ENCODE measurements at regions not wholly inside any gene's neighbourhood (a gene's known extent, or its start where the extent isn't known, plus 50 kb on each side); places are given as distances from the start of the nearest gene placed in this dataset.
"Not testable (repeated sequence)": the region's sequence is repeated elsewhere in the genome, so short reads cannot be mapped to it uniquely, and the experiment has no call there.

DNA sequence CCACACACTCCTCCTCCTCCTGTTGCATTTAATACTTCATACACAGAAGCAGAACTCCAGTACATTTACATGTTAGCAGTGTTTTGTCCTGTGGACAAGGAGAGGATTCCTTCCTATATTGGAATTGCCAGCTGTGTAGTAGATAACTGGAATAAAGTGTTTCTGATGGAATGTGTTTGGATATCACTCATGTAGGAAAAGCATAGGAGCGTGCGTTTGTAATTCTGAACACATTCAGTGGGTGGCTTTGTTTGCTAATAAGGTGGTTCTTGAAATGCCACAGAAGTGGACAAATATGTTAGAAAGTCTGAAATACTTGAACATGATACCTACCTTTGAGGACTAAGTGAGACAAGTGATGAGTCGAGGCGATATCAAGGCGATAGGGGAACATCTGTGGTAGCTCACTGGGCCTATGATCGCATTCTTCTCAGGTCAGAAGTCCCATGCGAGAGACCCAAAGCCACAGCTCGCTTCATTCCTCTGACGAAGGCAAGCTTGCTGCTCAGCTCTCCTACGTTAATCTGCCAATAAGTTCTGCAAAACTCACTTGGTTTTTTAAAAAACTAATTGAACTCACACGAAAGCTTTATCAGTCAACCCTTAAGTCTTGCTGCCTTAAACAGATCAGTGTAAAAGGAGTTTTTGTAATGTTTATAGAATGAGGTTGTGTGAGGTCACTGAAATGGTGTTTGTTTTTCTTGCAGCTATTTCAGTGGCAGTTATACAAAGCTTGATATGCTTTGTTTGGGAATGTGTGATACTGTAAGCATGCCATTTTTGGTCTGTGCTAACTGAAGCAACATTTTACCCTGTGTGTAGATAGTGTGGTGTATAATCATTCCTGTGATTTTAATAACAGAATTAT, 159.9 kb downstream of the SOX4 start:
- ChIA-PET POLR2A (no interaction called here), CTCF (no interaction called here)
- H3K27ac Mint-ChIP-seq: no peak overlapping the region
- no peaks in the 10 kb centered on the region for H3K4me1 Mint-ChIP-seq
- no peaks in the 10 kb centered on the region for H3K9me3 Mint-ChIP-seq
- H3K27me3 Mint-ChIP-seq: peaks cover 3% of the 10 kb centered on the region
- H3K4me3 Mint-ChIP-seq: no peak overlapping the region
- DNase-seq: no peak
- H3K36me3 Mint-ChIP-seq (ENCODE audit: low read depth): no peaks in the 10 kb centered on the region

DNA sequence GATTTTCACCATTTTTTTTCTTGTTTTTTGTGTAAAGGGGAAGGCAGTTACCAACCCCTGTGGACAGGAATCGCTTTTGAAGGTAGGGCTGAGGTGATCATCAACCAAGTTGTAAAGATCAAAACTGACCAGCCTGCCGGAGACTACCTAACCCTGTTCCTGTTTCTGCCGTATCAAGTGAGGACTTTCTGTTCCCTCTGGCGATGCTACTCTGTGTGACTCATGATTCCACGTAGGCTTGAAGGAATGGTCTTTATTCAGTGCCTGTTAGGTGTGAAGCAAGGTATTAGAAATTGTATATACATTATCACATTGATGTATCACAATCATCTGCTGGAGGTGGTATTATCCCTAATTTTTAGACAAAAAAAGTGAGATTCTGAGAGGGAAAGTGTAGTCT, 161.3 kb downstream of the SOX4 start:
- ChIA-PET POLR2A (no interaction called here), CTCF (no interaction called here)
- Mint-ChIP-seq H3K27me3 (no peaks in the 10 kb centered on the region), H3K36me3 (ENCODE audit: low read depth) (no peaks in the 10 kb centered on the region), H3K27ac (no peak overlapping the region), H3K4me3 (no peak overlapping the region), H3K9me3 (no peaks in the 10 kb centered on the region), H3K4me1 (no peaks in the 10 kb centered on the region)
- no peak for DNase-seq

- Mint-ChIP-seq H3K9me3 (no peaks in the 10 kb centered on the region), H3K4me1 (no peaks in the 10 kb centered on the region), H3K27ac (no peak overlapping the region), H3K27me3 (no peaks in the 10 kb centered on the region), H3K36me3 (ENCODE audit: low read depth) (no peaks in the 10 kb centered on the region), H3K4me3 (no peak overlapping the region)
- ChIA-PET POLR2A (no interaction called here), CTCF (no interaction called here)
- no peak for DNase-seq
Observed at GRCh38 chr6:21756487-21756886, 162.9 kb downstream of the SOX4 start.

DNA sequence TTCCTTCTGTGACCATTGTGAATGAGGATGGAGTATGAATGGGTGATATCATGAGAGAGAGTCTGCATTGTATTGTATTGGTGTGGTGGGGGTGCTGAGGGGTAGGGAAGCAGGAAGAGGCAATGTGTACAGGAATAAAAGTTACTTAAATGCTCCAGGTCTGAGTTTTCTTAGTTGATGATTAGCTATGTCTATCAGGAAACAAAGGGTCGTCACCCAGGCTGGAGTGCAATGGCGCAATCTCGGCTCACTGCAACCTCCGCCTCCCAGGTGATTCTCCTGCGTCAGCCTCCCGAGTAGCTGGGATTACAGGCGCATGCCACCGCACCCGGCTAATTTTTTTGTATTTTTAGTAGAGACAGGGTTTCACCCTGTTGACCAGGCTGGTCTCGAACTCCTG, 163.8 kb downstream of the SOX4 start:
- H3K9me3 Mint-ChIP-seq; H3K27ac Mint-ChIP-seq; CTCF ChIA-PET; DNase-seq; H3K27me3 Mint-ChIP-seq; H3K4me1 Mint-ChIP-seq; H3K36me3 Mint-ChIP-seq (ENCODE audit: low read depth); POLR2A ChIA-PET; H3K4me3 Mint-ChIP-seq: not testable (repeated sequence)

- peaks cover 3% of the 10 kb centered on the region for H3K9me3 Mint-ChIP-seq
- DNase-seq: no peak
- no peak overlapping the region for H3K27ac Mint-ChIP-seq
- ChIA-PET CTCF (interaction anchor here (1.1 to 1.5 kb wide), 2 partner anchors 13 to 15 kb away, joined by 3 to 4 read pairs; no protein-coding TSS in a partner anchor), POLR2A (no interaction called here)
- no peaks in the 10 kb centered on the region for H3K36me3 Mint-ChIP-seq (ENCODE audit: low read depth)
- no peaks in the 10 kb centered on the region for H3K27me3 Mint-ChIP-seq
- no peak overlapping the region for H3K4me3 Mint-ChIP-seq
- H3K4me1 Mint-ChIP-seq: no peaks in the 10 kb centered on the region
Observed at GRCh38 chr6:21759721-21760120, 166.2 kb downstream of the SOX4 start.

GRCh38 chr6:21761053-21761730, 167.6 kb downstream of the SOX4 start:
- H3K36me3 Mint-ChIP-seq (ENCODE audit: low read depth); H3K4me3 Mint-ChIP-seq; POLR2A ChIA-PET; CTCF ChIA-PET; H3K9me3 Mint-ChIP-seq; H3K4me1 Mint-ChIP-seq; H3K27me3 Mint-ChIP-seq; DNase-seq; H3K27ac Mint-ChIP-seq: not testable (repeated sequence)

GRCh38 chr6:21764989-21765388, 171.4 kb downstream of the SOX4 start:
- Mint-ChIP-seq H3K4me3 (no peak overlapping the region), H3K27me3 (no peaks in the 10 kb centered on the region), H3K36me3 (ENCODE audit: low read depth) (no peaks in the 10 kb centered on the region), H3K27ac (no peak overlapping the region), H3K4me1 (peaks cover 2% of the 10 kb centered on the region), H3K9me3 (peaks cover 3% of the 10 kb centered on the region)
- ChIA-PET CTCF (no interaction called here), POLR2A (no interaction called here)
- no peak for DNase-seq

DNA sequence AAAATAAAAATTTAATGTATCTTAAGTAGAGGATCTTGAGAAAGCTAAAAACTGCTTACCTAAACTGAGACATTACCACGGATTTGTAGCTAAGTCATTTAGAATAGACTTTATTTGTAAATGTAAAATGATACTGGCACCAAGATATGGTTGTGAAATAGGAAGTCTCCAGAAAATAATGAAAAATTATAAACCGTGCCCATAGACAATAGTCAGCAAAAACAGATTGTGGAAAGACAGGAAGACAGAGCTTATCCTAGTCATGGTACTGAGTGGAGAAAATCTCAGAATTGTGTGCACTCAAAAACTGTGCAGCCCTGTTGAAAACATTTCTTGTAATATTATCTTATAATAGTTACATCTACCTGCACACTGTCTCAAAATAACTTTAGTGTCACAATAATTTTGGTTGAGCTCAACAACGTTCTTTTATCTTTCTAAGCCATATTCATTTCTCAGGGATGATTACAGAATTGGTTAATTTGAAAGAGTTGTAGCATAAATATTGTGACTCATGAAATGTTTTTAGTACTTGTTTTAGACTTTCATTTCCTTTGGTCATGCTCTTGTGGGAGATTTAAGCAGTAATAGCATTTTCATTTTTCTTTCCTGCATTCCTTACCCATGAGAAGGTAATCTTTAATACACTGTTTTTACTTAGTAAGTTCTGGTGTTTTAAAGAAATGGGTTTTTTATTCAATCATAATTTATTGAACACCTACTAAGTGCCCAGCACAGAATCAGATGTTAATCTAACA, 174.5 kb downstream of the SOX4 start:
- ChIA-PET CTCF (no interaction called here), POLR2A (no interaction called here)
- DNase-seq: no peak
- no peaks in the 10 kb centered on the region for H3K27me3 Mint-ChIP-seq
- H3K4me3 Mint-ChIP-seq: no peak overlapping the region
- no peak overlapping the region for H3K27ac Mint-ChIP-seq
- no peaks in the 10 kb centered on the region for H3K36me3 Mint-ChIP-seq (ENCODE audit: low read depth)
- no peaks in the 10 kb centered on the region for H3K9me3 Mint-ChIP-seq
- peaks cover 2% of the 10 kb centered on the region for H3K4me1 Mint-ChIP-seq

GRCh38 chr6:21769405-21769861, 175.9 kb downstream of the SOX4 start:
- Mint-ChIP-seq H3K27ac (no peak overlapping the region), H3K36me3 (ENCODE audit: low read depth) (no peaks in the 10 kb centered on the region), H3K4me1 (peaks cover 2% of the 10 kb centered on the region), H3K9me3 (no peaks in the 10 kb centered on the region), H3K4me3 (no peak overlapping the region), H3K27me3 (no peaks in the 10 kb centered on the region)
- POLR2A ChIA-PET: interaction anchor here (0.6 kb wide), 1 partner anchor 17 kb away, joined by 3 read pairs; no protein-coding TSS in a partner anchor
- CTCF ChIA-PET: no interaction called here
- DNase-seq: no peak

- H3K36me3 Mint-ChIP-seq (ENCODE audit: low read depth): no peaks in the 10 kb centered on the region
- H3K9me3 Mint-ChIP-seq: no peaks in the 10 kb centered on the region
- no peak overlapping the region for H3K4me3 Mint-ChIP-seq
- peaks cover 2% of the 10 kb centered on the region for H3K4me1 Mint-ChIP-seq
- POLR2A ChIA-PET: interaction anchor here (0.6 kb wide), 1 partner anchor 18 kb away, joined by 3 read pairs; no protein-coding TSS in a partner anchor
- no peak overlapping the region for H3K27ac Mint-ChIP-seq
- CTCF ChIA-PET: no interaction called here
- no peaks in the 10 kb centered on the region for H3K27me3 Mint-ChIP-seq
- DNase-seq: no peak
Observed at GRCh38 chr6:21769968-21770367, 176.4 kb downstream of the SOX4 start.

- Mint-ChIP-seq H3K4me3 (no peak overlapping the region), H3K27me3 (no peaks in the 10 kb centered on the region), H3K4me1 (peaks cover 2% of the 10 kb centered on the region), H3K36me3 (ENCODE audit: low read depth) (no peaks in the 10 kb centered on the region), H3K9me3 (no peaks in the 10 kb centered on the region), H3K27ac (no peak overlapping the region)
- ChIA-PET POLR2A (no interaction called here), CTCF (no interaction called here)
- no peak for DNase-seq
Observed at GRCh38 chr6:21771626-21772320, 178.2 kb downstream of the SOX4 start.

DNA sequence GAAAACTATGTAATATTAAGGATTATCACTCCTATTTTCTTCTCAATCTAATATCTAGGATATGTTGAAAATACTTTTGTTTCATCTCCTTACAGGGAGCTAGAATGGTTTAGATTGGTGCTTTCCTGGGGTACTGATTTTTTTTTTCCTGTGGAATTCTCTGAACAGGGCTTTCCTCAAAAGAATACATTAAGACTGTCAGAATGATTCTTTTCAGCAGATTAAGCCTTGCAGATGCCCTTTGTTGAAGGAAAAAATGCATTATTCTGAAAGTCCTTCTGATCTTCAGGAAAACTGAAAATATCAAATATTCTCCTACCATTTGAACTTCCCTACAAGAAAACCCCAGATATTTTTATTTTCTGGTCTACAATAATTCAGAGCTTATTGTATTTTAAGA, 178.9 kb downstream of the SOX4 start:
- Mint-ChIP-seq H3K27ac (no peak overlapping the region), H3K4me1 (peaks cover 2% of the 10 kb centered on the region), H3K27me3 (no peaks in the 10 kb centered on the region), H3K9me3 (no peaks in the 10 kb centered on the region), H3K4me3 (no peak overlapping the region), H3K36me3 (ENCODE audit: low read depth) (no peaks in the 10 kb centered on the region)
- ChIA-PET CTCF (no interaction called here), POLR2A (no interaction called here)
- no peak for DNase-seq
